Keratinocyte (primary cell): ENCODE measurements at regions not wholly inside any gene's neighbourhood (a gene's known extent, or its start where the extent isn't known, plus 50 kb on each side); places are given as distances from the start of the nearest gene placed in this dataset.

Source experiments
- EZH2 ChIP-seq: IDR thresholded peaks from one replicate; pipeline ENCODE4 v1.6.1; 2012; ENCODE audit warnings: inconsistent platforms, mild to moderate bottlenecking, low read length, moderate library complexity
- TF ChIP-seq, protein P1 (sequence below), 3 experiments: IDR thresholded peaks in 1 of 3; conservative IDR thresholded peaks in 1 of 3; optimal IDR thresholded peaks in 1 of 3; 2 replicates in 2 of 3; 3 replicates in 1 of 3; pipeline versions ENCODE3 to v1.5.1; 2011; ENCODE audit warnings: low read length in 3 of 3, mild to moderate bottlenecking in 3 of 3, moderate library complexity in 2 of 3, control low read depth in 1 of 3, inconsistent platforms in 1 of 3; ENCODE audit not compliant: insufficient read depth in 2 of 3; ENCODE audit errors: extremely low read depth in 1 of 3

DNA sequence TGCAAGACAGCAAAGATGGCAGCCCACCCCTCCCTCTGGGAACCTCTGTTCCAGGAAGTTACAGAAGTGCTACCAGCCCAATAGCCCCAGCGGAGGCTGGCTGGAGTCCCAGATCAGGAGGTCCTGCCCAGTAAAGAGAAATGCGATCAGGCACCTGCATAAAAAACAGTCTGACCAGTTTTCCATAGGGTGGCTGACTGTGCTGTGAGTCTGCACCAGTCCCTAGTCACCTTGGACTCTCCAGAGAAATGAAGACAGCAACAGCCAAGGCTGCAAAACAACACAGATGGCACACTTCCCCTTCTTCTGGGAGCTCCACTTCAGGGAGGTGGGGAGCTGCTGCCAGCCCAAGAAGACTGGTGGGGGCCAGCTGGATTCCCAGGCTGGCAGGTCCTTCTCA is 265.5 kb upstream of the PCSK5 start:
- TF ChIP-seq, protein P1, sequence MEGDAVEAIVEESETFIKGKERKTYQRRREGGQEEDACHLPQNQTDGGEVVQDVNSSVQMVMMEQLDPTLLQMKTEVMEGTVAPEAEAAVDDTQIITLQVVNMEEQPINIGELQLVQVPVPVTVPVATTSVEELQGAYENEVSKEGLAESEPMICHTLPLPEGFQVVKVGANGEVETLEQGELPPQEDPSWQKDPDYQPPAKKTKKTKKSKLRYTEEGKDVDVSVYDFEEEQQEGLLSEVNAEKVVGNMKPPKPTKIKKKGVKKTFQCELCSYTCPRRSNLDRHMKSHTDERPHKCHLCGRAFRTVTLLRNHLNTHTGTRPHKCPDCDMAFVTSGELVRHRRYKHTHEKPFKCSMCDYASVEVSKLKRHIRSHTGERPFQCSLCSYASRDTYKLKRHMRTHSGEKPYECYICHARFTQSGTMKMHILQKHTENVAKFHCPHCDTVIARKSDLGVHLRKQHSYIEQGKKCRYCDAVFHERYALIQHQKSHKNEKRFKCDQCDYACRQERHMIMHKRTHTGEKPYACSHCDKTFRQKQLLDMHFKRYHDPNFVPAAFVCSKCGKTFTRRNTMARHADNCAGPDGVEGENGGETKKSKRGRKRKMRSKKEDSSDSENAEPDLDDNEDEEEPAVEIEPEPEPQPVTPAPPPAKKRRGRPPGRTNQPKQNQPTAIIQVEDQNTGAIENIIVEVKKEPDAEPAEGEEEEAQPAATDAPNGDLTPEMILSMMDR (optimal IDR thresholded peaks at IDR 0.05 in 1 of 3, IDR thresholded peaks at IDR 0.05 in 1 of 3, conservative IDR thresholded peaks at IDR 0.05 in 1 of 3; ENCODE audit: extremely low read depth in 1 of 3, insufficient read depth in 2 of 3, low read length in 3 of 3): no peak
- TF ChIP-seq EZH2: no peak
